GM12864 (cell line): ENCODE measurements at regions not wholly inside any gene's neighbourhood (a gene's known extent, or its start where the extent isn't known, plus 50 kb on each side); places are given as distances from the start of the nearest gene placed in this dataset.

ENCODE experiments used
- DNase-seq: peaks from one replicate; pipeline ENCODE4 v3.0.0-alpha.2; 2011; ENCODE audit warnings: low read depth
- H3K4me3 ChIP-seq: 2 replicates; pipeline ENCODE4 v1.5.1; 2011; ENCODE audit warnings: mild to moderate bottlenecking, low read depth, low read length, control low read depth
- CTCF ChIP-seq: IDR thresholded peaks from 2 replicates; pipeline ENCODE4 v1.5.1; 2011; ENCODE audit warnings: low read depth, mild to moderate bottlenecking, moderate library complexity, low read length, control low read depth, inconsistent platforms; ENCODE audit errors: missing control alignments

GRCh38 chr9:115717711-115718173, 435.8 kb upstream of the PAPPA start:
- no peak overlapping the region for H3K4me3 ChIP-seq
- DNase-seq, result no peak
- no peak for TF ChIP-seq CTCF

GRCh38 chr9:115730396-115730795, 423.2 kb upstream of the PAPPA start:
- H3K4me3 ChIP-seq, result no peak overlapping the region
- TF ChIP-seq CTCF, result no peak
- no peak for DNase-seq

GRCh38 chr9:115730845-115731244, 422.7 kb upstream of the PAPPA start:
- TF ChIP-seq CTCF, result no peak
- no peak overlapping the region for H3K4me3 ChIP-seq
- DNase-seq, result no peak

GRCh38 chr9:115733318-115734110, 420.1 kb upstream of the PAPPA start:
- no peak overlapping the region for H3K4me3 ChIP-seq
- no peak for TF ChIP-seq CTCF
- DNase-seq, result no peak

- TF ChIP-seq CTCF, result no peak
- DNase-seq, result no peak
- no peak overlapping the region for H3K4me3 ChIP-seq
Observed at GRCh38 chr9:115739096-115739875, 414.3 kb upstream of the PAPPA start.

- H3K4me3 ChIP-seq, result no peak overlapping the region
- TF ChIP-seq CTCF, result no peak
- no peak for DNase-seq
Observed at GRCh38 chr9:115740986-115741385, 412.6 kb upstream of the PAPPA start.
